ACC112 (cell line): ENCODE measurements at regions not wholly inside any gene's neighbourhood (a gene's known extent, or its start where the extent isn't known, plus 50 kb on each side); places are given as distances from the start of the nearest gene placed in this dataset.
"Not testable (repeated sequence)": the region's sequence is repeated elsewhere in the genome, so short reads cannot be mapped to it uniquely, and the experiment has no call there.

Source experiments
- H2AFZ ChIP-seq: fragments of 200-600 bp; sonication (generic); one replicate; pipeline ENCODE4 v1.6.0; 2017; ENCODE audit warnings: antibody characterized with exemption, low read length; ENCODE audit not compliant: unreplicated experiment
- H3K27ac ChIP-seq: fragments of 200-600 bp; sonication (generic); 2 replicates; pipeline ENCODE4 v1.5.1; 2014; ENCODE audit warnings: low read depth, mild to moderate bottlenecking, antibody characterized with exemption, low read length, moderate library complexity
- H3K27me3 ChIP-seq: fragments of 200-600 bp; sonication (generic); 2 replicates; pipeline ENCODE4 v1.6.1; 2014; ENCODE audit warnings: mild to moderate bottlenecking, antibody characterized with exemption, low read length, moderate library complexity, mixed read lengths; ENCODE audit not compliant: insufficient read depth
- H3K36me3 ChIP-seq: fragments of 200-600 bp; sonication (generic); 2 replicates; pipeline ENCODE4 v1.6.1; 2016; ENCODE audit warnings: mild to moderate bottlenecking, antibody characterized with exemption, low read length, moderate library complexity, mixed read lengths; ENCODE audit not compliant: insufficient read depth
- H3K4me1 ChIP-seq: fragments of 200-600 bp; sonication (generic); one replicate; pipeline ENCODE4 v1.6.1; 2016; ENCODE audit warnings: low read length, mixed read lengths; ENCODE audit not compliant: insufficient read depth, unreplicated experiment, control insufficient read depth
- H3K4me3 ChIP-seq: fragments of 200-600 bp; sonication (generic); 2 replicates; pipeline ENCODE4 v1.5.1; 2014; ENCODE audit warnings: mild to moderate bottlenecking, low read depth, low read length
- H3K79me2 ChIP-seq: fragments of 200-600 bp; sonication (generic); one replicate; pipeline ENCODE4 v1.6.0; 2016; ENCODE audit warnings: low read length; ENCODE audit not compliant: control insufficient read depth, unreplicated experiment, insufficient read depth

DNA sequence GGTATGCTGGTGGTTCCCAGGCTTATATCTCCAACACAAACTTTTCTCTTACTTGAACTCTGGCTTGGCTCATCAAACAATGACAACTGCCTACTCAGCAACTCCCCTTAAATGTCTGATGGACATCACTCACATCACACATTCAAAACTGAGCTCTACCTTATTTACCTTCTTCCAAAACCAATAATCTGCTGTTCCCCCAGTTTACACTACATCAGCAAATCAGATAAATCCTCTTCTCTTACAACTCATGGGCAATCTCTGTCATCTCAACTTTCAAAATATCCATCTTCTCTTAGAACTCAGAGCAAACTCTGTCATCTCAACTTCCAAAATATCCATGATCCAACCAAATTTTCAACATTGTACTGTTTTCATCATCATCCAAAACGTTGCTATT is 2347.9 kb upstream of the ACO1 start:
- no peaks in the 10 kb centered on the region for H3K36me3 ChIP-seq
- no peak overlapping the region for H3K4me3 ChIP-seq
- H2AFZ ChIP-seq, result no peak overlapping the region
- H3K79me2 ChIP-seq, result no peaks in the 10 kb centered on the region
- no peak overlapping the region for H3K27ac ChIP-seq
- no peaks in the 10 kb centered on the region for H3K27me3 ChIP-seq
- no peaks in the 10 kb centered on the region for H3K4me1 ChIP-seq

DNA sequence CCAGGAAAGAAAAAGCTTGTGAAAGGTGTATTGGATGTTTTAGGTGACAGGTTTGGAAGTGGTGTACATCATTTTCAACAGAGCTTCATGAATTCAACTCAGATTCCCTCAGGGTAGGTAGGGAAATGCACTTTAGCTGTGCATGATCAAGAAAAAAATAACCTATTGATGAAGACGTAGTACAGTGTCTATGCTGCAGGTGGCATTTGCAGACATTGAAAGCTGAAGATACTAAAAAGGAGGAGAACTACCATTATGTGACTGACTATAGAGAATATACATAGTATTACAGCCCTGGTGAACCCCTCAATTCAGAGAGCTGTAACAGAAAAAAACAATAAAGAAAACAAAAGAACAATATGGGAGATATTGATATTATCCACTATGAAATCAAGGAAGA is 2344.7 kb upstream of the ACO1 start:
- H3K27me3 ChIP-seq, result no peaks in the 10 kb centered on the region
- H3K36me3 ChIP-seq, result no peaks in the 10 kb centered on the region
- H3K27ac ChIP-seq, result no peak overlapping the region
- H3K4me3 ChIP-seq, result no peak overlapping the region
- no peaks in the 10 kb centered on the region for H3K79me2 ChIP-seq
- H3K4me1 ChIP-seq, result no peaks in the 10 kb centered on the region
- H2AFZ ChIP-seq, result no peak overlapping the region

GRCh38 chr9:30048396-30048795 is 2336.0 kb upstream of the ACO1 start:
- Histone ChIP-seq H3K27me3 (no peaks in the 10 kb centered on the region), H3K4me1 (no peaks in the 10 kb centered on the region), H3K36me3 (no peaks in the 10 kb centered on the region), H3K79me2 (no peaks in the 10 kb centered on the region), H3K4me3 (no peak overlapping the region), H3K27ac (no peak overlapping the region), H2AFZ (no peak overlapping the region)

GRCh38 chr9:30058463-30058862 is 2326.0 kb upstream of the ACO1 start:
- H3K4me1 ChIP-seq, result no peaks in the 10 kb centered on the region
- no peaks in the 10 kb centered on the region for H3K36me3 ChIP-seq
- H3K27ac ChIP-seq, result no peak overlapping the region

GRCh38 chr9:30060976-30061375 is 2323.5 kb upstream of the ACO1 start:
- Histone ChIP-seq H2AFZ (no peak overlapping the region), H3K79me2 (no peaks in the 10 kb centered on the region), H3K27me3 (no peaks in the 10 kb centered on the region), H3K4me1 (no peaks in the 10 kb centered on the region), H3K27ac (no peak overlapping the region), H3K4me3 (no peak overlapping the region), H3K36me3 (no peaks in the 10 kb centered on the region)

More at GRCh38 chr9:30058463-30058862, 2326.0 kb upstream of the ACO1 start:
- Histone ChIP-seq H3K79me2 (no peaks in the 10 kb centered on the region), H3K4me3 (no peak overlapping the region), H2AFZ (no peak overlapping the region), H3K27me3 (no peaks in the 10 kb centered on the region)

- Histone ChIP-seq H3K27ac (no peak overlapping the region), H3K4me3 (no peak overlapping the region), H3K36me3 (no peaks in the 10 kb centered on the region), H3K79me2 (no peaks in the 10 kb centered on the region), H2AFZ (no peak overlapping the region), H3K27me3 (no peaks in the 10 kb centered on the region), H3K4me1 (no peaks in the 10 kb centered on the region)
Measured at GRCh38 chr9:30065888-30066287, 2318.6 kb upstream of the ACO1 start.

DNA sequence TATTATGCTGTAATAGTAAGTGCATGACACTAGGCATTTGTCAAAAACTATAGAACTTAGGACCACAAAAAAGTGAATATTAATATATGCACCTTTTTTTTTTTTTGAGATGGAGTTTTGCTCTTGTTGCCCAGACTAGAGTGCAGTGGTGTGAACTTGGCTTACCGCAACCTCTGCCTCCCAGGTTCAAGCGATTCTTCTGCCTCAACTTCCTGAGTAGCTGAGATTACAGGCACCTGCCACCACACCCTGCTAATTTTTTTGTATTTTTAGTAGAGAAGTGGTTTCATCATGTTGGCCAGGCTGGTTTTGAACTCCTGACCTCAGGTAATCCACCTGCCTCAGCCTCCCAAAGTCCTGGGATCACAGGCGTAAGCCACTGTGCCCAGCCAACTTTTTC is 2315.2 kb upstream of the ACO1 start:
- H3K27me3 ChIP-seq, H3K36me3 ChIP-seq, H2AFZ ChIP-seq, H3K27ac ChIP-seq, H3K4me1 ChIP-seq, H3K79me2 ChIP-seq, H3K4me3 ChIP-seq: not testable (repeated sequence)

DNA sequence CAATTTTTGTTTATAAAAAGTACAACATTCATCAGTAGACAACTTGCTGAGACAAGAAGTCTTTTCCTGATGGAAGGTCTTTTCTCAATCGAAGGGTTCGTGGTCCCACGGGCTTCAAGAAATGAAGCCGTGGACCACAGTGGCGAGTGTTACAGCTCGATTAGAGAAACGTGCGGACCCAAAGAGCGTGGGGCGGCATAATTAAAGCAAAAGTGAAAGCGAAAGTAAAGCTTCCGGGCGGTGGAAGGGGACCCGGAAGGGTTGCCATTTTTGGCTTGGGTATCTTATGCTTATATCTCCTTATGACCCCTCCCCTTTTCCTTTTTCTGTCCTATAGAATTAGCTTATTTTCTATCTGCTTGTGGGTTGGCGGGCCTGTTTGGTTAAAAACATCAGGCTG is 2309.4 kb upstream of the ACO1 start:
- no peaks in the 10 kb centered on the region for H3K36me3 ChIP-seq
- H3K4me3 ChIP-seq, result peak overlapping the region; percentile 40; the same call in 1 of the 2 replicates
- no peak overlapping the region for H3K27ac ChIP-seq
- H3K79me2 ChIP-seq, result no peaks in the 10 kb centered on the region
- H3K27me3 ChIP-seq, result no peaks in the 10 kb centered on the region
- no peaks in the 10 kb centered on the region for H3K4me1 ChIP-seq
- no peak overlapping the region for H2AFZ ChIP-seq

- Histone ChIP-seq H3K4me3 (peak overlapping the region; percentile 40; the same call in 1 of the 2 replicates), H3K79me2 (no peaks in the 10 kb centered on the region), H3K27me3 (no peaks in the 10 kb centered on the region), H2AFZ (no peak overlapping the region), H3K27ac (no peak overlapping the region), H3K36me3 (no peaks in the 10 kb centered on the region), H3K4me1 (no peaks in the 10 kb centered on the region)
Measured at GRCh38 chr9:30075451-30076199, 2308.8 kb upstream of the ACO1 start.

DNA sequence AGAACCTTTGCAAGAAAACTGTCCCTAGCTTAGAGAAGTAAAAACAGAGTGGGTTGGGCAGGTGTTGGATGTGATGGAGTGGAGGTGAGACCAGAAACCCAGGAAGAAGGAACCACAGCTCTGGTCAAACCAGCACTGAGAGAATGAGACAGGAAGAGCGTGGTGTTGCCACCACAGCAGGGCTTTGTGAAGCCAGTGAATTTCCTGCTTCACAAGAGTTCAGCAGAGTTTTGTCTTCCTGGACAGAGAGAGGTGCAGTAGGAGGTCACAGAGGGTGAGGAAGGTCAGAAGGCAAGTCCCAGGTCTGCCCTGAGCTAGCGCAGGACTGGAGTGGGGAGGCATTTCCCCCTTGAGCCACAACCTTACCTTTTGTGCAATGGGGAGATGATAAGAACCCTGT is 2306.2 kb upstream of the ACO1 start:
- H3K27me3 ChIP-seq, result no peaks in the 10 kb centered on the region
- H2AFZ ChIP-seq, result no peak overlapping the region
- H3K79me2 ChIP-seq, result no peaks in the 10 kb centered on the region
- H3K4me3 ChIP-seq, result no peak overlapping the region
- no peaks in the 10 kb centered on the region for H3K36me3 ChIP-seq
- H3K27ac ChIP-seq, result no peak overlapping the region
- no peaks in the 10 kb centered on the region for H3K4me1 ChIP-seq

- Histone ChIP-seq H3K79me2 (no peaks in the 10 kb centered on the region), H2AFZ (no peak overlapping the region), H3K36me3 (no peaks in the 10 kb centered on the region), H3K4me3 (no peak overlapping the region), H3K27me3 (no peaks in the 10 kb centered on the region), H3K4me1 (no peaks in the 10 kb centered on the region), H3K27ac (no peak overlapping the region)
Measured at GRCh38 chr9:30089428-30089827, 2295.0 kb upstream of the ACO1 start.
